A549 (cell line): ENCODE measurements at regions not wholly inside any gene's neighbourhood (a gene's known extent, or its start where the extent isn't known, plus 50 kb on each side); places are given as distances from the start of the nearest gene placed in this dataset.
A peak's percentile ranks its signal among the peaks of the same experiment; 100 is the strongest.

Experiments
- ATAC-seq, 2 experiments: fragments of 200-7000 bp in 1 of 2; fragments of >200 bp in 1 of 2; cut with Nextera tagmentation in 1 of 2; cut with Tn5 transposase in 1 of 2; 3 replicates each; pipeline versions ENCODE4 v1.8.0 to v1.9.1; 2018 to 2020; ENCODE audit warnings: mild to moderate bottlenecking in 1 of 2, moderate library complexity in 1 of 2
- CTCF ChIA-PET: fragments of 300-600 bp; sonication (Branson Sonifier 250); formaldehyde crosslinking; extraction: SDS; loops from one replicate; lab custom pipeline; 2021; ENCODE audit warnings: antibody characterized with exemption, inconsistent platforms; lab: Yijun Ruan, JAX
- POLR2A ChIA-PET: fragments of 350-600 bp; formaldehyde crosslinking; extraction: SDS; loops from one replicate; lab custom pipeline; 2021; ENCODE audit warnings: antibody characterized with exemption, inconsistent platforms; lab: Yijun Ruan, JAX
- DNase-seq, 2 experiments: peaks; one replicate each; pipeline versions ENCODE4 v3.0.0 to v3.0.0-alpha.2; 2011 to 2016; ENCODE audit warnings: low read depth in 1 of 2, low spot score in 1 of 2
- FAIRE-seq: peaks from 2 replicates; lab custom pipeline; 2011; peaks lifted over from hg19 to GRCh38; lab: Jason Lieb, UNC
- H3K27ac ChIP-seq, 2 experiments: fragments of >200 bp; sonication (Bioruptor Twin); formaldehyde crosslinking; 3 replicates each; pipeline ENCODE4 v1.5.1; 2016 to 2017
- H3K4me1 ChIP-seq: fragments of >200 bp; sonication (Bioruptor Twin); formaldehyde crosslinking; 3 replicates; pipeline ENCODE4 v1.6.1; 2016
- H3K4me2 ChIP-seq: fragments of >200 bp; sonication (Bioruptor Twin); formaldehyde crosslinking; 3 replicates; pipeline ENCODE4 v1.6.1; 2016
- H3K4me3 ChIP-seq: fragments of >200 bp; sonication (Bioruptor Twin); formaldehyde crosslinking; 3 replicates; pipeline ENCODE4 v1.5.1; 2016
- H3K9me3 ChIP-seq: fragments of >200 bp; sonication (Bioruptor Twin); formaldehyde crosslinking; 3 replicates; pipeline ENCODE4 v1.6.1; 2016
- ATOH8 ChIP-seq: fragments of 250-450 bp; sonication (Bioruptor Pico); IDR thresholded peaks from 2 replicates; pipeline ENCODE4 v1.5.0; 2020; ENCODE audit warnings: low read depth, mild to moderate bottlenecking, moderate library complexity
- CBX2 ChIP-seq: fragments of 200-600 bp; sonication (generic); IDR thresholded peaks from 2 replicates; pipeline ENCODE4 v1.6.1; 2016; ENCODE audit warnings: low read depth, mild to moderate bottlenecking, borderline replicate concordance
- CBX8 ChIP-seq: fragments of 200-600 bp; sonication (generic); IDR thresholded peaks from 2 replicates; pipeline ENCODE4 v1.6.1; 2016
- CEBPB ChIP-seq, 2 experiments: fragments of >200 bp in 1 of 2; sonication (Bioruptor Twin) in 1 of 2; formaldehyde crosslinking in 1 of 2; IDR thresholded peaks; 2 replicates each; pipeline ENCODE4 v1.6.1; 2012 to 2016
- CHD2 ChIP-seq: fragments of 150-350 bp; IDR thresholded peaks from 2 replicates; pipeline ENCODE4 v1.6.1; 2014; ENCODE audit warnings: low read length; ENCODE audit not compliant: partially characterized antibody
- EHF ChIP-seq: fragments of 250-450 bp; sonication (Bioruptor Pico); IDR thresholded peaks from 2 replicates; pipeline ENCODE4 v1.5.0; 2020; ENCODE audit warnings: mild to moderate bottlenecking
- EHMT2 ChIP-seq: fragments of 200-600 bp; sonication (generic); IDR thresholded peaks from 2 replicates; pipeline ENCODE4 v1.6.1; 2016; ENCODE audit warnings: antibody characterized with exemption, low read depth, mild to moderate bottlenecking, moderate library complexity
- EP300 ChIP-seq, 2 experiments: fragments of >200 bp; sonication (Bioruptor Twin); formaldehyde crosslinking; IDR thresholded peaks; 2 replicates in 1 of 2; 3 replicates in 1 of 2; pipeline ENCODE4 v1.6.1; 2016 to 2017
- ESRRA ChIP-seq: fragments of 150-350 bp; IDR thresholded peaks from 2 replicates; pipeline ENCODE4 v1.6.1; 2014; ENCODE audit warnings: mild to moderate bottlenecking, low read length, borderline replicate concordance
- FOSB ChIP-seq: fragments of 250-450 bp; sonication (Bioruptor Pico); IDR thresholded peaks from 2 replicates; pipeline ENCODE4 v1.5.0; 2020; ENCODE audit warnings: mild to moderate bottlenecking, moderate library complexity
- HES2 ChIP-seq: fragments of >200 bp; sonication (Bioruptor Twin); formaldehyde crosslinking; IDR thresholded peaks from 2 replicates; pipeline ENCODE4 v1.6.1; 2016
- HEYL ChIP-seq: fragments of 250-450 bp; sonication (Bioruptor Pico); IDR thresholded peaks from 2 replicates; pipeline ENCODE4 v1.8.0; 2021; ENCODE audit warnings: mild to moderate bottlenecking, moderate library complexity
- HMGXB4 ChIP-seq: fragments of 250-450 bp; sonication (Bioruptor Pico); IDR thresholded peaks from 2 replicates; pipeline ENCODE4 v1.5.0; 2021; ENCODE audit warnings: mild to moderate bottlenecking, moderate library complexity, borderline replicate concordance
- HOXA7 ChIP-seq: fragments of 250-450 bp; sonication (Bioruptor Pico); IDR thresholded peaks from 2 replicates; pipeline ENCODE4 v1.5.0; 2020; ENCODE audit warnings: mild to moderate bottlenecking, moderate library complexity
- HOXB13 ChIP-seq: fragments of 250-450 bp; sonication (Bioruptor Pico); IDR thresholded peaks from 2 replicates; pipeline ENCODE4 v1.5.0; 2020; ENCODE audit warnings: low read depth, mild to moderate bottlenecking, moderate library complexity
- JUNB ChIP-seq: fragments of >200 bp; sonication (Bioruptor Twin); formaldehyde crosslinking; IDR thresholded peaks from 2 replicates; pipeline ENCODE4 v1.6.1; 2016
- KDM5A ChIP-seq: fragments of 200-600 bp; sonication (generic); IDR thresholded peaks from 2 replicates; pipeline ENCODE4 v1.6.1; 2016; ENCODE audit warnings: antibody characterized with exemption, mild to moderate bottlenecking
- MAFK ChIP-seq: fragments of 450-650 bp; IDR thresholded peaks from 2 replicates; pipeline ENCODE4 v1.6.1; 2014; ENCODE audit not compliant: partially characterized antibody
- MAX ChIP-seq: IDR thresholded peaks from 2 replicates; pipeline ENCODE4 v1.6.1; 2012
- MAZ ChIP-seq: fragments of 150-350 bp; IDR thresholded peaks from 2 replicates; pipeline ENCODE4 v1.6.1; 2014; ENCODE audit warnings: antibody characterized with exemption, low read depth, low read length, borderline replicate concordance
- NFE2L2 ChIP-seq: fragments of 150-350 bp; conservative IDR thresholded peaks from 2 replicates; pipeline ENCODE4 v1.6.1; 2014; ENCODE audit warnings: low read length
- NR3C1 ChIP-seq: fragments of >200 bp; sonication (Bioruptor Twin); formaldehyde crosslinking; IDR thresholded peaks from 3 replicates; pipeline ENCODE4 v1.6.1; 2017
- PBX3 ChIP-seq: IDR thresholded peaks from 2 replicates; pipeline ENCODE4 v1.6.1; 2012
- PHF8 ChIP-seq: fragments of 200-600 bp; sonication (generic); IDR thresholded peaks from 2 replicates; pipeline ENCODE4 v1.6.1; 2016; ENCODE audit warnings: low read depth, mild to moderate bottlenecking, antibody characterized with exemption, moderate library complexity, borderline replicate concordance
- RARB ChIP-seq: fragments of 250-450 bp; sonication (Bioruptor Pico); IDR thresholded peaks from 2 replicates; pipeline ENCODE4 v1.8.0; 2021; ENCODE audit warnings: mild to moderate bottlenecking, moderate library complexity
- RCOR1 ChIP-seq: fragments of 150-350 bp; IDR thresholded peaks from 2 replicates; pipeline ENCODE4 v1.6.1; 2014; ENCODE audit warnings: antibody characterized with exemption, low read length, low read depth
- RFX5 ChIP-seq: fragments of 450-650 bp; IDR thresholded peaks from 2 replicates; pipeline ENCODE4 v1.7.1; 2014; ENCODE audit warnings: antibody characterized with exemption, mild to moderate bottlenecking, moderate library complexity
- SREBF2 ChIP-seq: fragments of 450-650 bp; IDR thresholded peaks from 2 replicates; pipeline ENCODE4 v1.6.1; 2014; ENCODE audit warnings: mild to moderate bottlenecking, moderate library complexity
- ZC3H11A ChIP-seq: fragments of 450-650 bp; IDR thresholded peaks from 2 replicates; pipeline ENCODE4 v1.6.1; 2014; ENCODE audit warnings: antibody characterized with exemption, mild to moderate bottlenecking
- WGBS: methylation state at CpG from one replicate; pipeline ENCODE4 v1.1.6; 2017; ENCODE audit errors: missing lambda C conversion rate; 5-methylcytosine and 5-hydroxymethylcytosine counted together

GRCh38 chr9:28255174-28255573, 681.9 kb upstream of the C9orf72 start:
- WGBS, result 0% methylated on average over 3 of the region's 3 CpGs
- no peaks in the 10 kb centered on the region for H3K4me1 ChIP-seq
- H3K27ac ChIP-seq, result no peak overlapping the region
- POLR2A ChIA-PET, result no interaction called here
- ATAC-seq, result no peak
- CTCF ChIA-PET, result no interaction called here
- no peak overlapping the region for H3K4me2 ChIP-seq
- TF ChIP-seq MAFK (peak; percentile 34), JUNB (no peak)
- TF ChIP-seq, all 56 proteins: peak for 1
- FAIRE-seq, result no peak
- no peak for DNase-seq
- H3K4me3 ChIP-seq, result no peak overlapping the region
- H3K9me3 ChIP-seq, result no peaks in the 10 kb centered on the region

GRCh38 chr9:28260330-28260729, 687.0 kb upstream of the C9orf72 start:
- Histone ChIP-seq H3K4me1 (no peaks in the 10 kb centered on the region), H3K9me3 (no peaks in the 10 kb centered on the region), H3K27ac (no peak overlapping the region), H3K4me2 (no peak overlapping the region), H3K4me3 (no peak overlapping the region)
- no peak for ATAC-seq
- ChIA-PET CTCF (no interaction called here), POLR2A (no interaction called here)
- no peak for FAIRE-seq
- no peak for DNase-seq
- TF ChIP-seq HES2, result no peak
- no peak for TF ChIP-seq ATOH8 (CRISPR knock-in tag)
- no peak for TF ChIP-seq EHMT2
- TF ChIP-seq PHF8, result no peak
- TF ChIP-seq CBX2, result no peak
- TF ChIP-seq RCOR1, result no peak
- no peak for TF ChIP-seq EP300 (IDR thresholded peaks at IDR 0.05)
- no peak for TF ChIP-seq MAZ
- no peak for TF ChIP-seq ESRRA
- TF ChIP-seq KDM5A, result no peak
- TF ChIP-seq SREBF2, result no peak
- TF ChIP-seq RARB (CRISPR knock-in tag), result no peak
- no peak for TF ChIP-seq HEYL (CRISPR knock-in tag)
- no peak for TF ChIP-seq HOXA7
- no peak for TF ChIP-seq ZC3H11A
- TF ChIP-seq HOXB13 (CRISPR knock-in tag), result no peak
- no peak for TF ChIP-seq MAX
- no peak for TF ChIP-seq PBX3
- no peak for TF ChIP-seq CBX8
- WGBS, result 54% methylated on average over 4 of the region's 4 CpGs

GRCh38 chr9:28264368-28264767, 691.1 kb upstream of the C9orf72 start:
- 9% methylated on average over 4 of the region's 4 CpGs for WGBS
- DNase-seq (no peak), ATAC-seq (no peak), FAIRE-seq (no peak)
- TF ChIP-seq PBX3 (no peak), NFE2L2 (no peak), EHF (CRISPR knock-in tag) (no peak), CHD2 (no peak), CBX8 (no peak), FOSB (no peak), CEBPB (IDR thresholded peaks at IDR 0.05) (no peak), RARB (CRISPR knock-in tag) (no peak), RFX5 (no peak), HMGXB4 (CRISPR knock-in tag) (no peak), HEYL (CRISPR knock-in tag) (no peak), NR3C1 (no peak)
- ChIA-PET POLR2A (no interaction called here), CTCF (no interaction called here)
- no peaks in the 10 kb centered on the region for H3K9me3 ChIP-seq
- no peak overlapping the region for H3K27ac ChIP-seq
- H3K4me3 ChIP-seq, result no peak overlapping the region
- no peak overlapping the region for H3K4me2 ChIP-seq
- no peaks in the 10 kb centered on the region for H3K4me1 ChIP-seq
